Thyroid gland (tissue), 4 donors: ENCODE measurements at regions not wholly inside any gene's neighbourhood (a gene's known extent, or its start where the extent isn't known, plus 50 kb on each side); places are given as distances from the start of the nearest gene placed in this dataset.

Source experiments
- DNase-seq, 2 donors: peaks; one replicate each; pipeline ENCODE4 v3.0.0-alpha.2; 2019
- H3K27ac ChIP-seq, 3 donors: fragments of 200-600 bp; sonication (generic); 1 replicate in 2 of 3; 2 replicates in 1 of 3; pipeline ENCODE4 v1.5.1; 2016 to 2019; ENCODE audit warnings: mild to moderate bottlenecking in 1 of 3, moderate library complexity in 1 of 3
- H3K27me3 ChIP-seq: fragments of 200-600 bp; sonication (generic); one replicate; pipeline ENCODE4 v1.5.1; 2019
- H3K36me3 ChIP-seq, 2 donors: fragments of 200-600 bp; sonication (generic); one replicate each; pipeline ENCODE4 v1.5.1; 2016 to 2019
- H3K4me1 ChIP-seq, 2 donors: fragments of 200-600 bp; sonication (generic); one replicate each; pipeline ENCODE4 v1.5.1; 2017 to 2019
- H3K4me3 ChIP-seq, 3 donors: fragments of 200-600 bp; sonication (generic); replicated peaks in 1 of 3; 1 replicate in 2 of 3; 2 replicates in 1 of 3; pipeline ENCODE4 v1.5.1; 2016; ENCODE audit warnings: mild to moderate bottlenecking in 1 of 3
- H3K9me3 ChIP-seq: fragments of 200-600 bp; sonication (generic); one replicate; pipeline ENCODE4 v1.5.1; 2017
- CTCF ChIP-seq, 6 experiments: fragments of 200-600 bp in 3 of 6; fragments of 450-650 bp in 3 of 6; sonication (generic) in 3 of 6; IDR thresholded peaks; one replicate each; pipeline ENCODE4 v1.5.1; 2016 to 2019; ENCODE audit warnings: antibody characterized with exemption in 6 of 6, mild to moderate bottlenecking in 2 of 6, inconsistent platforms in 1 of 6, moderate library complexity in 1 of 6
- POLR2A ChIP-seq, 2 donors: fragments of 450-650 bp; IDR thresholded peaks; one replicate each; pipeline ENCODE4 v1.6.1; 2017; ENCODE audit warnings: antibody characterized with exemption in 2 of 2, mild to moderate bottlenecking in 2 of 2, moderate library complexity in 1 of 2
- WGBS, 2 donors: methylation state at CpG; one replicate each; pipeline ENCODE4 v1.1.5; 2017; 5-methylcytosine and 5-hydroxymethylcytosine counted together
- intact Hi-C: fragments of 100-400 bp; cut with DNase I; formaldehyde crosslinking; loops from one replicate; pipeline ENCODE4 v1.15.1; 2023

GRCh38 chr4:60259781-60260180 is 940.3 kb upstream of the ADGRL3 start:
- H3K36me3 ChIP-seq: no peaks in the 10 kb centered on the region
- no peaks in the 10 kb centered on the region for H3K9me3 ChIP-seq
- no peak for DNase-seq
- no peaks in the 10 kb centered on the region for H3K27me3 ChIP-seq
- 64 to 78% methylated on average over 5 of the region's 5 CpGs for WGBS, 2 donors
- no peak overlapping the region for H3K27ac ChIP-seq
- intact Hi-C loops: no loop called here
- TF ChIP-seq CTCF (IDR thresholded peaks at IDR 0.05): no peak
- no peak for TF ChIP-seq POLR2A (IDR thresholded peaks at IDR 0.05)
- no peak overlapping the region for H3K4me3 ChIP-seq
- H3K4me1 ChIP-seq: no peaks in the 10 kb centered on the region

DNA sequence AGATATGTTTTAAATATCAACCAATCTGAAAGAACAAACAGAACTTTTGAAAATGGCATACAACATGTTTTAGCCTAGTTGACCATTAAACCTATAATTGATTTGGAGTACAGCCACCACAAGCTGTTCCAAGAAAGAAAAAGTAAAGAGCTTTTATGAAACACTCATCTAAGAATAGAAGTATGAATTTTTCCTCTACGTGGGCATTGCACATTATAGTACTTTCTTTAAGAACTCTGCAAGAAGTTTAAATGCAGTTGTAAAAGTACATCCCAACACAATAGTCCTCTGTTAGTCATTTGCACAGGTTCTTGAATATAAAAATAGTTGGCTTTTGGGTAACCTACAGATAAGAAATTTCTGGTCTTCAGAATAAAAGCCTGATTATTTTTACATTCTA is 933.6 kb upstream of the ADGRL3 start:
- no peak overlapping the region for H3K27ac ChIP-seq
- no peak for TF ChIP-seq CTCF (IDR thresholded peaks at IDR 0.05)
- no peak for TF ChIP-seq POLR2A (IDR thresholded peaks at IDR 0.05)
- no peak for DNase-seq
- 65 to 69% methylated on average over 1 of the region's 1 CpG for WGBS, 2 donors
- H3K4me3 ChIP-seq: no peak overlapping the region
- no peaks in the 10 kb centered on the region for H3K36me3 ChIP-seq
- no peaks in the 10 kb centered on the region for H3K27me3 ChIP-seq
- intact Hi-C loops: no loop called here
- no peaks in the 10 kb centered on the region for H3K4me1 ChIP-seq
- no peaks in the 10 kb centered on the region for H3K9me3 ChIP-seq

DNA sequence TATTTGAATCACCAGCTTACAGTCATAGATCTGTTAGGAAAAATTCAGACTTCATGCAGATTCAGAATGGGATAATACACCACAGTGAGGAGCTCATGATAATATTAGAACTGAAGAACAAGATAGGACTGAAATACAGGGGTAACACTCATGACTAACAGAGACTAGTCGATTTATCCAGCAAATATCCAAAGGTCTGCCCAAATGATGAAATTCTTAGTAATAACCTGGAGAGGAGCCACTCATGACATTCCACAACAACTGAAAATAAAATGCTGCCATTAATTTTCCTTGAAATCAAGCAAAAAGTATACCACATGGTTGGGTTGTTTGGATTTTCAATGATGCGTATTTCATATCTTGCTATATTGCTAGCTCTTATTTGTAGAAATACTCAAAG is 903.7 kb upstream of the ADGRL3 start:
- no peaks in the 10 kb centered on the region for H3K9me3 ChIP-seq
- H3K36me3 ChIP-seq: no peaks in the 10 kb centered on the region
- no peak overlapping the region for H3K4me3 ChIP-seq
- no peak overlapping the region for H3K27ac ChIP-seq
- DNase-seq: no peak
- H3K4me1 ChIP-seq: no peaks in the 10 kb centered on the region
- no peak for TF ChIP-seq POLR2A (IDR thresholded peaks at IDR 0.05)
- no peak for TF ChIP-seq CTCF (IDR thresholded peaks at IDR 0.05)
- 38 to 40% methylated on average over 2 of the region's 2 CpGs for WGBS, 2 donors
- no peaks in the 10 kb centered on the region for H3K27me3 ChIP-seq
- intact Hi-C loops: no loop called here

DNA sequence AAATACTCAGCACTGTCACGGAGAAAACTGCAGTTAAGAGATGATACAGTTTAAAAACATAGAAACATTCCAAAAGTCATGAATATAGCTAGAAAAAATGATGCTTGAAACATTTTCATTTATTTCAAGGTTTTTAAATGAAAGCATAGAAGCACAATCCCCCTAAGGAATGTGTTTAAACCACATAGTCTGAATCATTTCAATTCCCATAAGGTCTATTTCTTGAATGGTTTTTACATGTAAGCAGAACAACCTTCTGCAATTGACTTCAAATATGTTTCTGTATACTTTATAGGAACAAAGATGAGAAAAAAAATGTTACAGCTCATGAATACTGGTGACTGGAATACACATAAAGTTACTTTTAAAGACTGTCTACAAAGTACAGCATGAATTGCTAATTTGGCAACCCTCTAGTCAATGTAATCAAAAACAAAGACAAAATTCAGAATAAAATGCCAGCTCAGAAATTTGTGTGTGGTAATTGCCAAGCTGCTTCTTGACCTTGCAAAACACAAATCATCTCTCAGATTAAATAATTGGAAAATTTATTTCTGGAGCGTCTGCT is 886.4 kb upstream of the ADGRL3 start:
- no peak for DNase-seq
- Histone ChIP-seq H3K27me3 (no peaks in the 10 kb centered on the region), H3K27ac (no peak overlapping the region), H3K36me3 (no peaks in the 10 kb centered on the region), H3K4me3 (no peak overlapping the region), H3K9me3 (no peaks in the 10 kb centered on the region), H3K4me1 (no peaks in the 10 kb centered on the region)
- TF ChIP-seq CTCF (IDR thresholded peaks at IDR 0.05) (no peak), POLR2A (IDR thresholded peaks at IDR 0.05) (no peak)
- intact Hi-C loops: no loop called here
- whole genome bisulfite sequencing, 2 donors: 60 to 64% methylated on average over 2 of the region's 2 CpGs

- TF ChIP-seq CTCF (IDR thresholded peaks at IDR 0.05): no peak
- no peak for TF ChIP-seq POLR2A (IDR thresholded peaks at IDR 0.05)
- Histone ChIP-seq H3K4me3 (no peak overlapping the region), H3K36me3 (no peaks in the 10 kb centered on the region), H3K4me1 (no peaks in the 10 kb centered on the region), H3K27ac (no peak overlapping the region), H3K9me3 (no peaks in the 10 kb centered on the region), H3K27me3 (no peaks in the 10 kb centered on the region)
- no peak for DNase-seq
- intact Hi-C loops: no loop called here
- 49 to 54% methylated on average over 4 of the region's 4 CpGs for WGBS, 2 donors
Measured at GRCh38 chr4:60314416-60314815, 885.7 kb upstream of the ADGRL3 start.
